Activated naive CD8-positive, alpha-beta T cell treated with anti-CD3 and anti-CD28 coated beads for 36 hours (primary cell): ENCODE measurements at regions not wholly inside any gene's neighbourhood (a gene's known extent, or its start where the extent isn't known, plus 50 kb on each side); places are given as distances from the start of the nearest gene placed in this dataset.

Experiments
- DNase-seq: peaks from one replicate; pipeline ENCODE4 v3.0.0; 2021
- H3K27ac Mint-ChIP-seq: one replicate; pipeline ENCODE4 v1.8.0; 2022; ENCODE audit warnings: mild to moderate bottlenecking, moderate library complexity, mixed read lengths
- H3K27me3 Mint-ChIP-seq: one replicate; pipeline ENCODE4 v1.8.0; 2022; ENCODE audit warnings: mild to moderate bottlenecking, mixed read lengths
- H3K36me3 Mint-ChIP-seq: one replicate; pipeline ENCODE4 v1.8.0; 2021; ENCODE audit warnings: mild to moderate bottlenecking, mixed read lengths
- H3K4me1 Mint-ChIP-seq: one replicate; pipeline ENCODE4 v1.8.0; 2021; ENCODE audit warnings: mixed read lengths
- H3K4me3 Mint-ChIP-seq: one replicate; pipeline ENCODE4 v1.8.0; 2022; ENCODE audit warnings: mild to moderate bottlenecking, moderate library complexity, mixed read lengths
- H3K9me3 Mint-ChIP-seq: one replicate; pipeline ENCODE4 v1.8.0; 2022; ENCODE audit warnings: mixed read lengths

GRCh38 chr1:30330644-30331043 is 392.7 kb downstream of the MATN1 start:
- H3K4me3 Mint-ChIP-seq = no peak overlapping the region
- H3K27me3 Mint-ChIP-seq = no peaks in the 10 kb centered on the region
- no peak overlapping the region for H3K27ac Mint-ChIP-seq
- no peaks in the 10 kb centered on the region for H3K36me3 Mint-ChIP-seq
- no peak for DNase-seq
- no peaks in the 10 kb centered on the region for H3K9me3 Mint-ChIP-seq
- H3K4me1 Mint-ChIP-seq = no peaks in the 10 kb centered on the region

GRCh38 chr1:30329802-30330557 is 393.4 kb downstream of the MATN1 start:
- no peak overlapping the region for H3K4me3 Mint-ChIP-seq
- H3K36me3 Mint-ChIP-seq = no peaks in the 10 kb centered on the region
- no peak overlapping the region for H3K27ac Mint-ChIP-seq
- H3K4me1 Mint-ChIP-seq = no peaks in the 10 kb centered on the region
- no peak for DNase-seq
- H3K9me3 Mint-ChIP-seq = no peaks in the 10 kb centered on the region
- H3K27me3 Mint-ChIP-seq = no peaks in the 10 kb centered on the region

GRCh38 chr1:30329263-30329753 is 394.1 kb downstream of the MATN1 start:
- H3K27me3 Mint-ChIP-seq = no peaks in the 10 kb centered on the region
- no peak for DNase-seq
- no peaks in the 10 kb centered on the region for H3K36me3 Mint-ChIP-seq
- no peak overlapping the region for H3K4me3 Mint-ChIP-seq
- H3K4me1 Mint-ChIP-seq = no peaks in the 10 kb centered on the region
- H3K9me3 Mint-ChIP-seq = no peaks in the 10 kb centered on the region
- H3K27ac Mint-ChIP-seq = no peak overlapping the region

GRCh38 chr1:30328401-30329262 is 394.8 kb downstream of the MATN1 start:
- Mint-ChIP-seq H3K27me3 (no peaks in the 10 kb centered on the region), H3K27ac (no peak overlapping the region), H3K9me3 (no peaks in the 10 kb centered on the region), H3K4me1 (no peaks in the 10 kb centered on the region), H3K4me3 (no peak overlapping the region), H3K36me3 (no peaks in the 10 kb centered on the region)
- DNase-seq = no peak

- H3K27ac Mint-ChIP-seq = no peak overlapping the region
- H3K4me3 Mint-ChIP-seq = no peak overlapping the region
- no peak for DNase-seq
- H3K36me3 Mint-ChIP-seq = no peaks in the 10 kb centered on the region
- no peaks in the 10 kb centered on the region for H3K4me1 Mint-ChIP-seq
- no peaks in the 10 kb centered on the region for H3K27me3 Mint-ChIP-seq
- no peaks in the 10 kb centered on the region for H3K9me3 Mint-ChIP-seq
Measured at GRCh38 chr1:30328100-30328370, 395.4 kb downstream of the MATN1 start.

- DNase-seq = no peak
- Mint-ChIP-seq H3K4me3 (no peak overlapping the region), H3K4me1 (no peaks in the 10 kb centered on the region), H3K27ac (no peak overlapping the region), H3K36me3 (no peaks in the 10 kb centered on the region), H3K9me3 (no peaks in the 10 kb centered on the region), H3K27me3 (no peaks in the 10 kb centered on the region)
Measured at GRCh38 chr1:30327370-30328099, 395.9 kb downstream of the MATN1 start.

- no peaks in the 10 kb centered on the region for H3K27me3 Mint-ChIP-seq
- H3K9me3 Mint-ChIP-seq = no peaks in the 10 kb centered on the region
- H3K4me1 Mint-ChIP-seq = no peaks in the 10 kb centered on the region
- H3K27ac Mint-ChIP-seq = no peak overlapping the region
- H3K36me3 Mint-ChIP-seq = no peaks in the 10 kb centered on the region
- H3K4me3 Mint-ChIP-seq = no peak overlapping the region
- no peak for DNase-seq
Measured at GRCh38 chr1:30325999-30326398, 397.4 kb downstream of the MATN1 start.

- no peak for DNase-seq
- Mint-ChIP-seq H3K9me3 (no peaks in the 10 kb centered on the region), H3K27ac (no peak overlapping the region), H3K4me1 (no peaks in the 10 kb centered on the region), H3K4me3 (no peak overlapping the region), H3K27me3 (no peaks in the 10 kb centered on the region), H3K36me3 (no peaks in the 10 kb centered on the region)
Measured at GRCh38 chr1:30325085-30325935, 398.1 kb downstream of the MATN1 start.

GRCh38 chr1:30324251-30325084 is 398.9 kb downstream of the MATN1 start:
- Mint-ChIP-seq H3K27ac (no peak overlapping the region), H3K9me3 (no peaks in the 10 kb centered on the region)

GRCh38 chr1:30323841-30324240 is 399.5 kb downstream of the MATN1 start:
- DNase-seq = no peak
- Mint-ChIP-seq H3K27ac (no peak overlapping the region), H3K36me3 (no peaks in the 10 kb centered on the region), H3K9me3 (no peaks in the 10 kb centered on the region), H3K4me3 (no peak overlapping the region), H3K4me1 (no peaks in the 10 kb centered on the region), H3K27me3 (peaks cover 3% of the 10 kb centered on the region)

More at GRCh38 chr1:30324251-30325084, 398.9 kb downstream of the MATN1 start:
- Mint-ChIP-seq H3K4me3 (no peak overlapping the region), H3K4me1 (no peaks in the 10 kb centered on the region), H3K27me3 (peaks cover 3% of the 10 kb centered on the region), H3K36me3 (no peaks in the 10 kb centered on the region)
- no peak for DNase-seq

GRCh38 chr1:30323352-30323751 is 400.0 kb downstream of the MATN1 start:
- Mint-ChIP-seq H3K27ac (no peak overlapping the region), H3K36me3 (no peaks in the 10 kb centered on the region), H3K4me1 (no peaks in the 10 kb centered on the region), H3K4me3 (no peak overlapping the region), H3K9me3 (no peaks in the 10 kb centered on the region), H3K27me3 (peaks cover 3% of the 10 kb centered on the region)
- no peak for DNase-seq

GRCh38 chr1:30322859-30323257 is 400.5 kb downstream of the MATN1 start:
- DNase-seq = no peak

GRCh38 chr1:30321996-30322858 is 401.2 kb downstream of the MATN1 start:
- no peak overlapping the region for H3K27ac Mint-ChIP-seq
- no peaks in the 10 kb centered on the region for H3K9me3 Mint-ChIP-seq
- no peak for DNase-seq
- H3K4me1 Mint-ChIP-seq = no peaks in the 10 kb centered on the region
- no peak overlapping the region for H3K4me3 Mint-ChIP-seq
- H3K36me3 Mint-ChIP-seq = no peaks in the 10 kb centered on the region
- peaks cover 8% of the 10 kb centered on the region for H3K27me3 Mint-ChIP-seq

More at GRCh38 chr1:30322859-30323257, 400.5 kb downstream of the MATN1 start:
- Mint-ChIP-seq H3K9me3 (no peaks in the 10 kb centered on the region), H3K4me1 (no peaks in the 10 kb centered on the region), H3K36me3 (no peaks in the 10 kb centered on the region), H3K27ac (no peak overlapping the region), H3K4me3 (no peak overlapping the region), H3K27me3 (peaks cover 4% of the 10 kb centered on the region)
